H1 (cell line): ENCODE measurements at regions not wholly inside any gene's neighbourhood (a gene's known extent, or its start where the extent isn't known, plus 50 kb on each side); places are given as distances from the start of the nearest gene placed in this dataset.

ENCODE experiments used
- CTCF ChIA-PET: fragments of 300-600 bp; sonication (Branson Sonifier 250); formaldehyde crosslinking; loops from one replicate; lab custom pipeline; 2021; ENCODE audit not compliant: partially characterized antibody; lab: Charles Lee
- POLR2A ChIA-PET: fragments of 300-600 bp; sonication (Branson Sonifier 250); formaldehyde crosslinking; loops from one replicate; lab custom pipeline; 2021; ENCODE audit warnings: inconsistent platforms; ENCODE audit not compliant: partially characterized antibody; lab: Charles Lee
- DNase-seq, 2 experiments: peaks; one replicate each; pipeline versions ENCODE4 v3.0.0 to v3.0.0-alpha.2; 2010 to 2022; ENCODE audit warnings: low spot score in 2 of 2, low read depth in 1 of 2, mixed read lengths in 1 of 2
- FAIRE-seq: peaks from 2 replicates; lab custom pipeline; 2011; peaks lifted over from hg19 to GRCh38; lab: Jason Lieb, UNC
- H2AFZ ChIP-seq: 2 replicates; pipeline ENCODE4 v1.8.1; 2012; ENCODE audit warnings: low read length, inconsistent platforms
- H2AK5ac ChIP-seq: 2 replicates; pipeline ENCODE4 v1.6.1; 2013; ENCODE audit warnings: low read depth, low read length
- H2BK120ac ChIP-seq: replicated peaks from 2 replicates; pipeline ENCODE3; 2013; ENCODE audit warnings: low read depth, low read length, inconsistent platforms
- H2BK12ac ChIP-seq: 2 replicates; pipeline ENCODE4 v1.6.1; 2013; ENCODE audit warnings: low read depth, low read length
- H2BK15ac ChIP-seq: 2 replicates; pipeline ENCODE4 v1.6.1; 2013; ENCODE audit warnings: low read length
- H2BK20ac ChIP-seq: 2 replicates; pipeline ENCODE4 v1.6.1; 2013; ENCODE audit warnings: low read length
- H2BK5ac ChIP-seq: 2 replicates; pipeline ENCODE4 v1.6.1; 2013; ENCODE audit warnings: low read depth, low read length
- H3K14ac ChIP-seq: 2 replicates; pipeline ENCODE4 v1.6.1; 2013; ENCODE audit warnings: inconsistent platforms; ENCODE audit not compliant: insufficient read length
- H3K18ac ChIP-seq: 2 replicates; pipeline ENCODE4 v1.6.1; 2013; ENCODE audit warnings: low read length; ENCODE audit errors: extremely low read depth
- H3K23ac ChIP-seq: 2 replicates; pipeline ENCODE4 v1.6.1; 2013; ENCODE audit warnings: inconsistent platforms; ENCODE audit not compliant: insufficient read length
- H3K23me2 ChIP-seq: 2 replicates; pipeline ENCODE4 v1.6.1; 2013; ENCODE audit warnings: low read depth, low read length
- H3K27ac ChIP-seq: 2 replicates; pipeline ENCODE4 v1.6.1; 2011; ENCODE audit warnings: low read depth, low read length, inconsistent platforms
- H3K27me3 ChIP-seq, 4 experiments: replicated peaks in 1 of 4; 1 replicate in 1 of 4; 2 replicates in 3 of 4; pipeline versions ENCODE4 v1.6.1 to v1.8.1; 2011 to 2013; ENCODE audit warnings: low read length in 3 of 4, mild to moderate bottlenecking in 3 of 4, inconsistent platforms in 2 of 4, mixed read lengths in 2 of 4, moderate library complexity in 1 of 4; ENCODE audit not compliant: control insufficient read depth in 3 of 4, insufficient read depth in 3 of 4; ENCODE audit errors: extremely low read depth in 1 of 4
- H3K36me3 ChIP-seq, 4 experiments: 2 replicates each; pipeline versions ENCODE4 v1.6.1 to v1.8.1; 2011 to 2013; ENCODE audit warnings: mild to moderate bottlenecking in 4 of 4, low read length in 3 of 4, moderate library complexity in 2 of 4, control low read depth in 1 of 4, inconsistent platforms in 1 of 4; ENCODE audit not compliant: insufficient read depth in 4 of 4, control insufficient read depth in 2 of 4
- H3K4ac ChIP-seq: replicated peaks from 2 replicates; pipeline ENCODE3; 2013; ENCODE audit warnings: low read length, low read depth, mixed read lengths, inconsistent platforms; ENCODE audit not compliant: insufficient read length
- H3K4me1 ChIP-seq, 4 experiments: replicated peaks in 1 of 4; 1 replicate in 1 of 4; 2 replicates in 3 of 4; pipeline versions ENCODE4 v1.6.1 to v1.8.1; 2011 to 2013; ENCODE audit warnings: low read length in 3 of 4, inconsistent platforms in 2 of 4, mixed read lengths in 1 of 4; ENCODE audit not compliant: insufficient read depth in 4 of 4, control insufficient read depth in 3 of 4
- H3K4me2 ChIP-seq, 2 experiments: 2 replicates each; pipeline versions ENCODE4 v1.6.1 to v1.8.1; 2011 to 2013; ENCODE audit warnings: low read depth in 2 of 2, low read length in 2 of 2, control low read depth in 1 of 2, inconsistent platforms in 1 of 2, mild to moderate bottlenecking in 1 of 2; ENCODE audit not compliant: insufficient read depth in 1 of 2
- H3K4me3 ChIP-seq, 4 experiments: fragments of 200-600, 300-600 bp in 1 of 4; sonication (generic), shearing (Covaris generic), sonication (Bioruptor Twin) in 1 of 4; 2 replicates each; pipeline versions ENCODE4 v1.5.1 to v1.8.1; 2011 to 2016; ENCODE audit warnings: low read length in 4 of 4, low read depth in 3 of 4, control low read depth in 2 of 4, inconsistent platforms in 2 of 4, mild to moderate bottlenecking in 2 of 4, mixed read lengths in 1 of 4, moderate library complexity in 1 of 4; ENCODE audit not compliant: insufficient read depth in 2 of 4; ENCODE audit errors: extremely low read depth in 1 of 4
- H3K56ac ChIP-seq: replicated peaks from 2 replicates; pipeline ENCODE3; 2013; ENCODE audit warnings: low read depth, mild to moderate bottlenecking, mixed read lengths, low read length, inconsistent platforms; ENCODE audit not compliant: insufficient read length
- H3K79me1 ChIP-seq: 2 replicates; pipeline ENCODE4 v1.6.1; 2013; ENCODE audit warnings: low read depth, low read length, control low read depth
- H3K79me2 ChIP-seq, 2 experiments: 2 replicates each; pipeline versions ENCODE4 v1.6.1 to v1.8.1; 2012 to 2013; ENCODE audit warnings: low read length in 2 of 2, mild to moderate bottlenecking in 2 of 2, inconsistent platforms in 1 of 2; ENCODE audit not compliant: insufficient read depth in 2 of 2, control insufficient read depth in 1 of 2
- H3K9ac ChIP-seq, 4 experiments: replicated peaks in 1 of 4; 1 replicate in 1 of 4; 2 replicates in 3 of 4; pipeline versions ENCODE4 v1.6.1 to v1.8.1; 2011 to 2013; ENCODE audit warnings: low read depth in 3 of 4, low read length in 3 of 4, control low read depth in 2 of 4, mild to moderate bottlenecking in 2 of 4, moderate library complexity in 2 of 4, inconsistent platforms in 1 of 4; ENCODE audit errors: extremely low read depth in 1 of 4
- H3K9me3 ChIP-seq, 2 experiments: 2 replicates each; pipeline versions ENCODE4 v1.6.1 to v1.8.1; 2012 to 2013; ENCODE audit warnings: mild to moderate bottlenecking in 2 of 2, moderate library complexity in 2 of 2, control low read depth in 1 of 2, inconsistent platforms in 1 of 2, low read depth in 1 of 2, low read length in 1 of 2, mixed read lengths in 1 of 2; ENCODE audit not compliant: insufficient read depth in 2 of 2
- H4K20me1 ChIP-seq, 2 experiments: replicated peaks in 1 of 2; 2 replicates each; pipeline versions ENCODE3 to v1.8.1; 2011 to 2013; ENCODE audit warnings: inconsistent platforms in 2 of 2, low read length in 2 of 2, mild to moderate bottlenecking in 1 of 2; ENCODE audit not compliant: insufficient read depth in 2 of 2, control insufficient read depth in 1 of 2
- H4K5ac ChIP-seq: 2 replicates; pipeline ENCODE4 v1.6.1; 2013; ENCODE audit warnings: low read length, low read depth, mixed read lengths, inconsistent platforms; ENCODE audit not compliant: insufficient read length
- H4K8ac ChIP-seq: 2 replicates; pipeline ENCODE4 v1.8.0; 2013; ENCODE audit warnings: mild to moderate bottlenecking, moderate library complexity, low read length, inconsistent platforms; ENCODE audit not compliant: insufficient read depth; ENCODE audit errors: extremely low read depth
- H4K91ac ChIP-seq: replicated peaks from 2 replicates; pipeline ENCODE3; 2013; ENCODE audit warnings: low read length, mixed read lengths, inconsistent platforms; ENCODE audit not compliant: insufficient read length
- BACH1 ChIP-seq: IDR thresholded peaks from 2 replicates; pipeline ENCODE4 v1.6.1; 2012; ENCODE audit warnings: low read length, improper control_type of control experiment
- CEBPB ChIP-seq: IDR thresholded peaks from 2 replicates; pipeline ENCODE4 v1.6.1; 2012; ENCODE audit warnings: low read depth, low read length
- CHD2 ChIP-seq: IDR thresholded peaks from 2 replicates; pipeline ENCODE4 v1.6.1; 2012; ENCODE audit warnings: low read length, improper control_type of control experiment
- EGR1 ChIP-seq: IDR thresholded peaks from 2 replicates; pipeline ENCODE4 v1.6.1; 2011; ENCODE audit warnings: low read depth, low read length, borderline replicate concordance
- GABPA ChIP-seq: IDR thresholded peaks from 2 replicates; pipeline ENCODE4 v1.6.1; 2011; ENCODE audit warnings: mild to moderate bottlenecking, low read length, moderate library complexity, borderline replicate concordance; ENCODE audit not compliant: insufficient read depth
- HDAC6 ChIP-seq: IDR thresholded peaks from one replicate; pipeline ENCODE4 v1.7.1; 2012; ENCODE audit warnings: low read depth, mild to moderate bottlenecking, inconsistent platforms, low read length, moderate library complexity
- JUN ChIP-seq: IDR thresholded peaks from 2 replicates; pipeline ENCODE4 v1.6.1; 2011; ENCODE audit warnings: low read depth, mild to moderate bottlenecking, improper control_type of control experiment, low read length
- MAFK ChIP-seq: IDR thresholded peaks from 2 replicates; pipeline ENCODE4 v1.6.1; 2012; ENCODE audit warnings: low read depth, mild to moderate bottlenecking, improper control_type of control experiment, low read length
- RAD21 ChIP-seq, 2 experiments: IDR thresholded peaks in 1 of 2; conservative IDR thresholded peaks in 1 of 2; 2 replicates each; pipeline ENCODE4 v1.6.1; 2011; ENCODE audit warnings: low read depth in 2 of 2, low read length in 2 of 2, improper control_type of control experiment in 1 of 2, inconsistent platforms in 1 of 2, mild to moderate bottlenecking in 1 of 2, moderate library complexity in 1 of 2
- SRF ChIP-seq: IDR thresholded peaks from 2 replicates; pipeline ENCODE4 v1.6.1; 2011; ENCODE audit warnings: mild to moderate bottlenecking, low read depth, low read length, moderate library complexity
- TEAD4 ChIP-seq: IDR thresholded peaks from 2 replicates; pipeline ENCODE4 v1.6.1; 2012; ENCODE audit warnings: low read depth, low read length, inconsistent platforms, mixed read lengths
- USF2 ChIP-seq: IDR thresholded peaks from 2 replicates; pipeline ENCODE4 v1.6.1; 2011; ENCODE audit warnings: low read length, improper control_type of control experiment
- YY1 ChIP-seq: IDR thresholded peaks from 2 replicates; pipeline ENCODE4 v1.6.1; 2011; ENCODE audit warnings: low read depth, mild to moderate bottlenecking, low read length
- WGBS, 2 experiments: shearing (Covaris generic) in 1 of 2; methylation state at CpG; one replicate each; pipeline versions ENCODE4 v1.1.6 to v1.1.7; 2013 to 2015; ENCODE audit warnings: low lambda C conversion rate in 2 of 2, mixed read lengths in 2 of 2, inconsistent platforms in 1 of 2, low coverage in 1 of 2, missing lambda C conversion rate in 1 of 2; ENCODE audit not compliant: insufficient replicate concordance in 2 of 2, insufficient coverage in 1 of 2, insufficient read length in 1 of 2; ENCODE audit errors: extremely low coverage in 1 of 2, missing lambda C conversion rate in 1 of 2; 5-methylcytosine and 5-hydroxymethylcytosine counted together
- TF ChIP-seq, protein P1 (sequence below): IDR thresholded peaks from 2 replicates; pipeline ENCODE4 v1.6.1; 2012; ENCODE audit warnings: inconsistent platforms

GRCh38 chr2:176710657-176711186 is 441.5 kb downstream of the MTX2 start:
- H3K56ac ChIP-seq: no peak overlapping the region
- H4K20me1 ChIP-seq: no peaks in the 10 kb centered on the region
- no peak overlapping the region for H3K23ac ChIP-seq
- H4K91ac ChIP-seq: no peak overlapping the region
- no peak overlapping the region for H3K4ac ChIP-seq
- no peak overlapping the region for H3K14ac ChIP-seq
- H2BK12ac ChIP-seq: no peak overlapping the region
- H2BK20ac ChIP-seq: no peak overlapping the region
- H3K79me2 ChIP-seq: no peaks in the 10 kb centered on the region
- no peak overlapping the region for H4K5ac ChIP-seq
- no peak overlapping the region for H3K4me3 ChIP-seq
- H2AFZ ChIP-seq: no peak overlapping the region
- no peak for DNase-seq
- H2BK5ac ChIP-seq: no peak overlapping the region
- WGBS, 2 experiments: 85% methylated on average over 7 of the region's 7 CpGs; no CpG with 5 or more reads in 1 of the 2 experiments
- FAIRE-seq: no peak
- no peak overlapping the region for H3K27ac ChIP-seq
- no peak overlapping the region for H2AK5ac ChIP-seq
- no peak overlapping the region for H3K18ac ChIP-seq
- H3K79me1 ChIP-seq: no peaks in the 10 kb centered on the region
- H3K4me1 ChIP-seq: no peaks in the 10 kb centered on the region
- H4K8ac ChIP-seq: no peak overlapping the region
- no peak overlapping the region for H3K4me2 ChIP-seq
- POLR2A ChIA-PET: no interaction called here
- no peak overlapping the region for H3K9ac ChIP-seq
- H3K36me3 ChIP-seq: no peaks in the 10 kb centered on the region
- no peak overlapping the region for H2BK120ac ChIP-seq
- H3K27me3 ChIP-seq: no peaks in the 10 kb centered on the region
- no peak overlapping the region for H2BK15ac ChIP-seq
- H3K9me3 ChIP-seq: no peaks in the 10 kb centered on the region
- no peaks in the 10 kb centered on the region for H3K23me2 ChIP-seq
- CTCF ChIA-PET: interaction anchor here (0.6 to 1.9 kb wide), 2 partner anchors 59 to 571 kb away, joined by 4 read pairs; no protein-coding TSS in a partner anchor
- no peak for TF ChIP-seq MAFK
- no peak for TF ChIP-seq CEBPB
- TF ChIP-seq YY1: no peak
- TF ChIP-seq SRF: no peak
- TF ChIP-seq, protein P1, sequence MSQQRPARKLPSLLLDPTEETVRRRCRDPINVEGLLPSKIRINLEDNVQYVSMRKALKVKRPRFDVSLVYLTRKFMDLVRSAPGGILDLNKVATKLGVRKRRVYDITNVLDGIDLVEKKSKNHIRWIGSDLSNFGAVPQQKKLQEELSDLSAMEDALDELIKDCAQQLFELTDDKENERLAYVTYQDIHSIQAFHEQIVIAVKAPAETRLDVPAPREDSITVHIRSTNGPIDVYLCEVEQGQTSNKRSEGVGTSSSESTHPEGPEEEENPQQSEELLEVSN: no peak
- TF ChIP-seq EGR1: no peak
- TF ChIP-seq TEAD4: no peak
- no peak for TF ChIP-seq BACH1
- no peak for TF ChIP-seq USF2
- no peak for TF ChIP-seq HDAC6
- no peak for TF ChIP-seq CHD2
- TF ChIP-seq RAD21 (IDR thresholded peaks at IDR 0.05 in 1 of 2, conservative IDR thresholded peaks at IDR 0.05 in 1 of 2; ENCODE audit: low read depth in 2 of 2, low read length in 2 of 2): no peak
- no peak for TF ChIP-seq GABPA
- no peak for TF ChIP-seq JUN
